Upper lobe of left lung (tissue), 4 donors: ENCODE measurements at regions not wholly inside any gene's neighbourhood (a gene's known extent, or its start where the extent isn't known, plus 50 kb on each side); places are given as distances from the start of the nearest gene placed in this dataset.

Experiments
- POLR2A ChIP-seq, 4 donors: fragments of 450-650 bp; IDR thresholded peaks; one replicate each; pipeline ENCODE4 v1.5.1; 2016 to 2017; ENCODE audit warnings: antibody characterized with exemption in 4 of 4, mild to moderate bottlenecking in 2 of 4
- POLR2AphosphoS5 ChIP-seq, 2 donors: sonication (generic); formaldehyde crosslinking; IDR thresholded peaks; one replicate each; pipeline ENCODE4 v1.5.1; 2017; ENCODE audit warnings: antibody characterized with exemption in 2 of 2
- TF ChIP-seq, protein P1 (sequence below), 6 experiments: fragments of 450-650 bp in 4 of 6; fragments of 200-600 bp in 2 of 6; sonication (generic) in 2 of 6; IDR thresholded peaks; one replicate each; pipeline ENCODE4 v1.5.1; 2016 to 2019; ENCODE audit warnings: antibody characterized with exemption in 6 of 6

DNA sequence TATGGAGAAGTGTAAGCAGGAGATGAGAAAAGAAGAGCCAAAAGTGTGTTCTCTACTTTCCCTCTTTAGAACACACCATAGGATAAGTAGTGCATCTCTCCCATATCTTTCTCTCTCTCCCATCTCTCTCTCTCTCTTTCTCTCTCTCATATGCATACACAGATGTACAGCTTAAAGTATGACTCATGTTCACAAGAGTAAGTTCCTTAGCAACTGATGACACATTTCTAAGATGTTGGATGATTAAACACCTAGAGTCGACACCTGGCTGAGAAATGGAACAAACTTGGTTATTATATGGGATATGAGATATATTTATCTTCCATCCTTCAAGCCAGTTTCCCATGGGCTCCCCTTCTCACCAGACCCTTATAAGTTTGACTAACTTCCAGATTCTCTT lies 113.5 kb downstream of the TMEM132E start:
- TF ChIP-seq POLR2A (IDR thresholded peaks at IDR 0.05) (no peak), POLR2AphosphoS5 (IDR thresholded peaks at IDR 0.05) (no peak)
- TF ChIP-seq, protein P1, sequence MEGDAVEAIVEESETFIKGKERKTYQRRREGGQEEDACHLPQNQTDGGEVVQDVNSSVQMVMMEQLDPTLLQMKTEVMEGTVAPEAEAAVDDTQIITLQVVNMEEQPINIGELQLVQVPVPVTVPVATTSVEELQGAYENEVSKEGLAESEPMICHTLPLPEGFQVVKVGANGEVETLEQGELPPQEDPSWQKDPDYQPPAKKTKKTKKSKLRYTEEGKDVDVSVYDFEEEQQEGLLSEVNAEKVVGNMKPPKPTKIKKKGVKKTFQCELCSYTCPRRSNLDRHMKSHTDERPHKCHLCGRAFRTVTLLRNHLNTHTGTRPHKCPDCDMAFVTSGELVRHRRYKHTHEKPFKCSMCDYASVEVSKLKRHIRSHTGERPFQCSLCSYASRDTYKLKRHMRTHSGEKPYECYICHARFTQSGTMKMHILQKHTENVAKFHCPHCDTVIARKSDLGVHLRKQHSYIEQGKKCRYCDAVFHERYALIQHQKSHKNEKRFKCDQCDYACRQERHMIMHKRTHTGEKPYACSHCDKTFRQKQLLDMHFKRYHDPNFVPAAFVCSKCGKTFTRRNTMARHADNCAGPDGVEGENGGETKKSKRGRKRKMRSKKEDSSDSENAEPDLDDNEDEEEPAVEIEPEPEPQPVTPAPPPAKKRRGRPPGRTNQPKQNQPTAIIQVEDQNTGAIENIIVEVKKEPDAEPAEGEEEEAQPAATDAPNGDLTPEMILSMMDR (IDR thresholded peaks at IDR 0.05), result no peak
